Osteoblast (primary cell): ENCODE measurements at regions not wholly inside any gene's neighbourhood (a gene's known extent, or its start where the extent isn't known, plus 50 kb on each side); places are given as distances from the start of the nearest gene placed in this dataset.
"Not testable (repeated sequence)": the region's sequence is repeated elsewhere in the genome, so short reads cannot be mapped to it uniquely, and the experiment has no call there.

Source experiments
- DNase-seq: peaks from one replicate; pipeline ENCODE4 v3.0.0; 2011; ENCODE audit warnings: low spot score, mixed read lengths; ENCODE audit not compliant: insufficient read length; ENCODE audit errors: missing footprints
- H2AFZ ChIP-seq: 2 replicates; pipeline ENCODE4 v1.6.0; 2011; ENCODE audit warnings: mild to moderate bottlenecking, low read length
- H3K27ac ChIP-seq: 2 replicates; pipeline ENCODE4 v1.5.1; 2011; ENCODE audit warnings: mild to moderate bottlenecking, low read depth, low read length, moderate library complexity
- H3K27me3 ChIP-seq: 2 replicates; pipeline ENCODE4 v1.6.0; 2012; ENCODE audit warnings: mild to moderate bottlenecking, control low read depth, inconsistent platforms, low read length, moderate library complexity; ENCODE audit not compliant: insufficient read depth
- H3K36me3 ChIP-seq: 2 replicates; pipeline ENCODE4 v1.5.1; 2011; ENCODE audit warnings: mild to moderate bottlenecking, low read length, control low read depth, moderate library complexity; ENCODE audit not compliant: insufficient read depth
- H3K4me1 ChIP-seq: 2 replicates; pipeline ENCODE4 v1.5.1; 2011; ENCODE audit warnings: mild to moderate bottlenecking, low read length, control low read depth, moderate library complexity; ENCODE audit not compliant: insufficient read depth
- H3K4me2 ChIP-seq: 2 replicates; pipeline ENCODE4 v1.6.0; 2011; ENCODE audit warnings: mild to moderate bottlenecking, low read length; ENCODE audit not compliant: insufficient read depth
- H3K4me3 ChIP-seq: fragments of 200-600 bp; sonication (generic); 3 replicates; pipeline ENCODE4 v1.5.1; 2012; ENCODE audit warnings: mild to moderate bottlenecking, low read length, inconsistent platforms; ENCODE audit not compliant: insufficient read depth
- H3K79me2 ChIP-seq: 2 replicates; pipeline ENCODE4 v1.6.0; 2012; ENCODE audit warnings: mild to moderate bottlenecking, low read length, control low read depth, inconsistent platforms; ENCODE audit not compliant: insufficient read depth
- H3K9me3 ChIP-seq: 2 replicates; pipeline ENCODE4 v1.5.1; 2011; ENCODE audit warnings: low read depth, low read length, control low read depth
- H4K20me1 ChIP-seq: 2 replicates; pipeline ENCODE4 v1.6.0; 2012; ENCODE audit warnings: mild to moderate bottlenecking, low read length, control low read depth; ENCODE audit not compliant: insufficient read depth
- TF ChIP-seq, protein P1 (sequence below): IDR thresholded peaks from 2 replicates; pipeline ENCODE4 v1.5.1; 2011; ENCODE audit warnings: mild to moderate bottlenecking, low read depth, low read length, moderate library complexity; ENCODE audit errors: extremely low read depth

DNA sequence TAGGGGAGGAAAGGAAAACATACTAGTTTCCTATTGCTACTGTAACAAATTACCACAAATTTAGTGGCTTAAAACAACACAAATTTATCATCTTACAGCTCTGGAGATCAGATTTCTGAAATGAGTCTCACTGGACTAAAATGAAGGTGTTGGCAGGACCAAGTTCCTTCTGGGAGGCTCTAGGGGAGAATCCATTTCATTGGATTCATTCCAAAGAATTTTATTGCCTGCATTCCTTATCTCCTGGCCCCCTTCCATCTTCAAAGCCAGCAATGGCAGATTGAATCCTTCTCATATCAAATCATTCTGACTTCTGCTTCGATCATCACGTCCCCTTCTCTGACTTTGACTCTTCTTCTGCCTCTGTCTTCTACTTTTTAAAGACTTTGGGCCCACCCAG, 250.9 kb downstream of the IRS1 start:
- Histone ChIP-seq H2AFZ (no peak overlapping the region), H3K9me3 (no peaks in the 10 kb centered on the region), H3K4me2 (no peak overlapping the region), H3K4me1 (peaks cover 3% of the 10 kb centered on the region), H3K4me3 (no peak overlapping the region), H3K79me2 (no peaks in the 10 kb centered on the region), H3K27ac (no peak overlapping the region), H4K20me1 (no peaks in the 10 kb centered on the region), H3K36me3 (no peaks in the 10 kb centered on the region), H3K27me3 (no peaks in the 10 kb centered on the region)
- no peak for DNase-seq
- TF ChIP-seq, protein P1, sequence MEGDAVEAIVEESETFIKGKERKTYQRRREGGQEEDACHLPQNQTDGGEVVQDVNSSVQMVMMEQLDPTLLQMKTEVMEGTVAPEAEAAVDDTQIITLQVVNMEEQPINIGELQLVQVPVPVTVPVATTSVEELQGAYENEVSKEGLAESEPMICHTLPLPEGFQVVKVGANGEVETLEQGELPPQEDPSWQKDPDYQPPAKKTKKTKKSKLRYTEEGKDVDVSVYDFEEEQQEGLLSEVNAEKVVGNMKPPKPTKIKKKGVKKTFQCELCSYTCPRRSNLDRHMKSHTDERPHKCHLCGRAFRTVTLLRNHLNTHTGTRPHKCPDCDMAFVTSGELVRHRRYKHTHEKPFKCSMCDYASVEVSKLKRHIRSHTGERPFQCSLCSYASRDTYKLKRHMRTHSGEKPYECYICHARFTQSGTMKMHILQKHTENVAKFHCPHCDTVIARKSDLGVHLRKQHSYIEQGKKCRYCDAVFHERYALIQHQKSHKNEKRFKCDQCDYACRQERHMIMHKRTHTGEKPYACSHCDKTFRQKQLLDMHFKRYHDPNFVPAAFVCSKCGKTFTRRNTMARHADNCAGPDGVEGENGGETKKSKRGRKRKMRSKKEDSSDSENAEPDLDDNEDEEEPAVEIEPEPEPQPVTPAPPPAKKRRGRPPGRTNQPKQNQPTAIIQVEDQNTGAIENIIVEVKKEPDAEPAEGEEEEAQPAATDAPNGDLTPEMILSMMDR: no peak

GRCh38 chr2:226544596-226545210, 254.9 kb downstream of the IRS1 start:
- Histone ChIP-seq H3K4me1 (peaks cover 3% of the 10 kb centered on the region), H4K20me1 (no peaks in the 10 kb centered on the region), H3K79me2 (no peaks in the 10 kb centered on the region), H3K4me2 (no peak overlapping the region), H3K4me3 (no peak overlapping the region), H3K9me3 (no peaks in the 10 kb centered on the region), H3K27ac (no peak overlapping the region), H3K36me3 (no peaks in the 10 kb centered on the region), H2AFZ (no peak overlapping the region), H3K27me3 (no peaks in the 10 kb centered on the region)
- TF ChIP-seq, protein P1: no peak
- DNase-seq: no peak

DNA sequence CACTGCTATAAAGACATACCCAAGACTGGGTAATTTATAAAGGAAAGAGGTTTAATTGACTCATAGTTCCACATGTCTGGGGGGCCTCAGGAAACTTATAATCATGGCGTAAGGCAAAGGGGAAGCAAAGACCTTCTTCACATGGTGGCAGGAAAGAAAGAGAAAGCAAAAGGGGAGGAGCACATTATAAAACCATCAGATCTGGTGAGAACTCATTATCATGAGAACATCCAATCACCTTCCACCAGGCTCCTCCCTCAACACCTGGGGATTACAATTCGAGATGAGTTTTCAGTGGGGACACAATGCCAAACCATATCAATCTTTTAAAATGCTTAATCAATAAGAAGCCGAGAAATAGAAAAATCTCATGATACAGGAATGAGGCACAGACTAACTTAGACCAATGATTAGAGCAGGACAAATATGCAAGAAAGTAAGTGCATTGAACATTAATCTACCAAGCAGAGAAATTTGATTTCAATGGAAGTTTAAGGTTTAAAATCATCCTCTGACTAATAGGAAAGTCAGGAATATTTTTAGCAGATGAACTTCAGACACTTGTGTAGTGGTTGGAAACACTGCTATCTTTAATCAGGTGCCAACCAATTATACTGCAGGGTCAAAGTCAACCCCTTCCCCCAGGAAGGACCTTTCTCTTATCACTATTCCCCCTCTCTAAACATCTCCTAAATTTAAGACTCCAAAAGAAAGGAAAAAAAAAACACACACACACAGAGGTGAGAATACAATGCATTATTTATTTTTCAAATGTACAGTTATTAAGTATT, 259.2 kb downstream of the IRS1 start:
- H3K27ac ChIP-seq: no peak overlapping the region
- no peak for DNase-seq
- H3K27me3 ChIP-seq: no peaks in the 10 kb centered on the region
- H4K20me1 ChIP-seq: no peaks in the 10 kb centered on the region
- H3K79me2 ChIP-seq: no peaks in the 10 kb centered on the region
- H3K9me3 ChIP-seq: no peaks in the 10 kb centered on the region
- no peaks in the 10 kb centered on the region for H3K4me1 ChIP-seq
- no peak overlapping the region for H3K4me2 ChIP-seq
- no peaks in the 10 kb centered on the region for H3K36me3 ChIP-seq
- H3K4me3 ChIP-seq: no peak overlapping the region
- no peak overlapping the region for H2AFZ ChIP-seq
- TF ChIP-seq, protein P1: no peak

DNA sequence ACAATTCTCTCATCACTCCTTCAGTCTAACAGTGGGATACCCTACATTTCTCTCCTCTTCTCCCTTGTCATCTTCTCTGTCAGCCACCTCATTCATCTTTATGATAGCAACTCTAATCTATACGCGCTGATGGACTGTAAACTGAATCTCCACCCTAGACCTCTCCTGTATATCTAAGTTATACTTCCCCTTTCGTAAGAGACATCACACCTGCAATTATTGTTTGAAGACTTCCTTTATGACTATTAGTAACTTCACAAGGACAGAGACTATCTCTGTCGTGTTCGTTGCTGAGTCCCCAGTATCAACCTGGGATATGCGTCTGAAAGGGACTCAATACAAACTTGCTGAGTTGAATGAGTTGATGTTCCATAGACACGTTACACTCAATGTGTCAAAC, 263.2 kb downstream of the IRS1 start:
- TF ChIP-seq, protein P1: no peak
- Histone ChIP-seq H3K4me3 (no peak overlapping the region), H3K79me2 (no peaks in the 10 kb centered on the region), H3K4me1 (no peaks in the 10 kb centered on the region), H3K36me3 (no peaks in the 10 kb centered on the region), H3K9me3 (no peaks in the 10 kb centered on the region), H4K20me1 (no peaks in the 10 kb centered on the region), H2AFZ (no peak overlapping the region), H3K27ac (no peak overlapping the region), H3K4me2 (no peak overlapping the region), H3K27me3 (no peaks in the 10 kb centered on the region)
- DNase-seq: no peak

- H3K27ac ChIP-seq, H4K20me1 ChIP-seq, H3K4me3 ChIP-seq, H3K79me2 ChIP-seq, H3K36me3 ChIP-seq, H2AFZ ChIP-seq, H3K27me3 ChIP-seq, H3K4me1 ChIP-seq, H3K9me3 ChIP-seq, DNase-seq, H3K4me2 ChIP-seq: not testable (repeated sequence)
Observed at GRCh38 chr2:226532976-226533375, 266.6 kb downstream of the IRS1 start.
